Gastrocnemius medialis (tissue), 4 donors: ENCODE measurements at regions not wholly inside any gene's neighbourhood (a gene's known extent, or its start where the extent isn't known, plus 50 kb on each side); places are given as distances from the start of the nearest gene placed in this dataset.

Experiments
- POLR2A ChIP-seq, 2 donors: fragments of 450-650 bp; IDR thresholded peaks; one replicate each; pipeline ENCODE4 v1.6.1; 2017; ENCODE audit warnings: antibody characterized with exemption in 2 of 2, mild to moderate bottlenecking in 2 of 2, moderate library complexity in 2 of 2
- TF ChIP-seq, protein P1 (sequence below), 5 experiments: fragments of 450-650 bp in 3 of 5; fragments of 200-600 bp in 2 of 5; sonication (generic) in 2 of 5; IDR thresholded peaks in 4 of 5; conservative IDR thresholded peaks in 1 of 5; 1 replicate in 4 of 5; 2 replicates in 1 of 5; pipeline ENCODE4 v1.5.1; 2016 to 2019; ENCODE audit warnings: antibody characterized with exemption in 5 of 5, mild to moderate bottlenecking in 3 of 5, moderate library complexity in 3 of 5

DNA sequence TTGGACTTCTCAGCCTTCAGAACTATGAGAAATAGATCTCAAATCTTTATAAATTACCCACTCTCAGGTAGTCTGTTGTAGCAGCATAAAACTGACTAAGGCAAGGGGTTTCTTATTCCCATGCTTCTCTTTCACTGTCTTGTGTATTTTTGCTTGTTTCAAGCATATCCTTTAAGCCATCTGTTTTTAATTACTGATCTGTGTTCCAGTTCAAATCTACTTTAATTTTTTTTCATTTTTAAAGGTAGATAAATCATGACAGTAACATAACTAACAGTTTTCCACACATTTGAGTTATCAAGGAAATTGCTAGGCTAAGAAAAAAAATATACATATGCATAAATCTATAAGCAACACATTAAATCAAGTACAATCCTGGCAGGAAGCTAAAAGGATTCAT is 317.9 kb upstream of the TNP1 start:
- TF ChIP-seq, protein P1, sequence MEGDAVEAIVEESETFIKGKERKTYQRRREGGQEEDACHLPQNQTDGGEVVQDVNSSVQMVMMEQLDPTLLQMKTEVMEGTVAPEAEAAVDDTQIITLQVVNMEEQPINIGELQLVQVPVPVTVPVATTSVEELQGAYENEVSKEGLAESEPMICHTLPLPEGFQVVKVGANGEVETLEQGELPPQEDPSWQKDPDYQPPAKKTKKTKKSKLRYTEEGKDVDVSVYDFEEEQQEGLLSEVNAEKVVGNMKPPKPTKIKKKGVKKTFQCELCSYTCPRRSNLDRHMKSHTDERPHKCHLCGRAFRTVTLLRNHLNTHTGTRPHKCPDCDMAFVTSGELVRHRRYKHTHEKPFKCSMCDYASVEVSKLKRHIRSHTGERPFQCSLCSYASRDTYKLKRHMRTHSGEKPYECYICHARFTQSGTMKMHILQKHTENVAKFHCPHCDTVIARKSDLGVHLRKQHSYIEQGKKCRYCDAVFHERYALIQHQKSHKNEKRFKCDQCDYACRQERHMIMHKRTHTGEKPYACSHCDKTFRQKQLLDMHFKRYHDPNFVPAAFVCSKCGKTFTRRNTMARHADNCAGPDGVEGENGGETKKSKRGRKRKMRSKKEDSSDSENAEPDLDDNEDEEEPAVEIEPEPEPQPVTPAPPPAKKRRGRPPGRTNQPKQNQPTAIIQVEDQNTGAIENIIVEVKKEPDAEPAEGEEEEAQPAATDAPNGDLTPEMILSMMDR (IDR thresholded peaks at IDR 0.05 in 4 of 5, conservative IDR thresholded peaks at IDR 0.05 in 1 of 5), result no peak
- no peak for TF ChIP-seq POLR2A (IDR thresholded peaks at IDR 0.05)
